ENCODE measurements at regions not wholly inside any gene's neighbourhood (a gene's known extent, or its start where the extent isn't known, plus 50 kb on each side); places are given as distances from the start of the nearest gene placed in this dataset.

DNA sequence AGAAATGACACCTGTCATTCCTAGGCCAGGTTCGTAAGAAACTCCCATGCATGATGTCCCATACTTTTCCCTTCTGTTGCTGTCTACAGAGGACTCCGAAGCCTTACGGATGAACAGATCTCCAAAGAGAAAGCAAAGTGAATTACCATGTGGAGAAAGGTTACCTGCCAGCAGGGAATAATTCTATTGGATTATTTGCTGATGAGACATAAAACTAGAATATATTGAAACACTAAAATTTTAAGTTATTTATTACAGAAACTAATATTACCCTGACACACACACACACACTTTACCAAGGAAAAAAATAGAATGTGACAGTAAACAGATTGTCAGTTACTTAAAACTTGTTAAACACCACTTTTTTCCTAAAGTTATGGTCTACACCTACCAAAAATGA, 452.7 kb upstream of the DAB2 start:
- no peaks in the 10 kb centered on the region for H3F3A ChIP-seq (ENCODE audit: low read length, unreplicated experiment)
- H3K79me2 ChIP-seq (ENCODE audit: low read length) = no peaks in the 10 kb centered on the region
- DNase-seq (no peak), ATAC-seq (no peak)
- ChIA-PET POLR2A (ENCODE audit: unreplicated experiment) (no interaction called here), CTCF (no interaction called here)
- H3K27ac ChIP-seq (ENCODE audit: low read length) = no peak overlapping the region
- TF ChIP-seq CTCF (conservative IDR thresholded peaks at IDR 0.05; ENCODE audit: low read depth, low read length) = no peak
- TF ChIP-seq EZH2 (IDR thresholded peaks at IDR 0.05; ENCODE audit: low read length, unreplicated experiment) = no peak
- TF ChIP-seq EZH2phosphoT487 (IDR thresholded peaks at IDR 0.05; ENCODE audit: borderline replicate concordance, low read length) = no peak
- H4K20me1 ChIP-seq (ENCODE audit: low read length) = no peaks in the 10 kb centered on the region
- no peak overlapping the region for H3K4me3 ChIP-seq (ENCODE audit: low read length)
- H3K4me1 ChIP-seq (ENCODE audit: insufficient read depth, low read length) = no peaks in the 10 kb centered on the region
- intact Hi-C loops (cut with micrococcal nuclease) = no loop called here
- no peaks in the 10 kb centered on the region for H3K9me2 ChIP-seq (replicated peaks; ENCODE audit: low read length)
- H3K9me3 ChIP-seq (ENCODE audit: low read length) = no peaks in the 10 kb centered on the region
- H3K36me3 ChIP-seq (ENCODE audit: low read depth, low read length) = no peaks in the 10 kb centered on the region
- no peak overlapping the region for H3K4me2 ChIP-seq (ENCODE audit: low read length)
- H2AFZ ChIP-seq (ENCODE audit: low read length) = no peak overlapping the region
- H3K27me3 ChIP-seq (ENCODE audit: low read length) = no peaks in the 10 kb centered on the region
- no TSS peak for BruUV-seq (replicated peaks)
- no peak overlapping the region for H3K9ac ChIP-seq (ENCODE audit: low read length)

GRCh38 chr5:39876146-39876545, 451.4 kb upstream of the DAB2 start:
- Histone ChIP-seq H3K27ac (ENCODE audit: low read length) (no peak overlapping the region), H3K79me2 (ENCODE audit: low read length) (no peaks in the 10 kb centered on the region), H3K9me3 (ENCODE audit: low read length) (no peaks in the 10 kb centered on the region), H3K4me3 (ENCODE audit: low read length) (no peak overlapping the region), H4K20me1 (ENCODE audit: low read length) (no peaks in the 10 kb centered on the region), H2AFZ (ENCODE audit: low read length) (no peak overlapping the region), H3K4me1 (ENCODE audit: insufficient read depth, low read length) (no peaks in the 10 kb centered on the region), H3K9ac (ENCODE audit: low read length) (no peak overlapping the region), H3K9me2 (replicated peaks; ENCODE audit: low read length) (no peaks in the 10 kb centered on the region), H3K27me3 (ENCODE audit: low read length) (no peaks in the 10 kb centered on the region), H3K4me2 (ENCODE audit: low read length) (no peak overlapping the region), H3F3A (ENCODE audit: low read length, unreplicated experiment) (no peaks in the 10 kb centered on the region), H3K36me3 (ENCODE audit: low read depth, low read length) (no peaks in the 10 kb centered on the region)
- ATAC-seq (no peak), DNase-seq (no peak)
- no peak for TF ChIP-seq CTCF (conservative IDR thresholded peaks at IDR 0.05; ENCODE audit: low read depth, low read length)
- BruUV-seq (replicated peaks) = no TSS peak
- CTCF ChIA-PET = no interaction called here
- intact Hi-C loops (cut with micrococcal nuclease) = no loop called here
- POLR2A ChIA-PET (ENCODE audit: unreplicated experiment) = no interaction called here

DNA sequence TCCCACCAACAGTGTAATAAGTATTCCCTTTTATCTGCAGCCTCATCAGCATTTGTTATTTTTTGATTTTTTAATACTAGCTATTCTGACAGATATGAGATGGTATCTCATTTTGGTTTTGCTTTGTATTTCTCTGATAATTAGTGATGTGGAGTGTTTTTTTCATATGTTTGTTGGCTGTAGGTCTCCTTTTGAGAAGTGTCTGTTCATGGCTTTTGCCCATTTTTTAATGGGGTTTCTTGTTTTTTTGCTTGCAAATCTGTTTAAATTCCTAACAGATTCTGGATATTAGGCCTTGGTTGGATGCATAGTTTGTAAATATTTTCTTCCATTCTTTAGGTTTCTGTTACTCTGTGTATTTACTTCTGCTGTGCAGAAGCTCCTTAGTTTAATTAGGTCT, 445.4 kb upstream of the DAB2 start:
- no peaks in the 10 kb centered on the region for H3F3A ChIP-seq (ENCODE audit: low read length, unreplicated experiment)
- H3K4me3 ChIP-seq (ENCODE audit: low read length) = no peak overlapping the region
- no peaks in the 10 kb centered on the region for H4K20me1 ChIP-seq (ENCODE audit: low read length)
- H3K4me2 ChIP-seq (ENCODE audit: low read length) = no peak overlapping the region
- intact Hi-C loops (cut with micrococcal nuclease) = no loop called here
- no peaks in the 10 kb centered on the region for H3K4me1 ChIP-seq (ENCODE audit: insufficient read depth, low read length)
- no peak for ATAC-seq
- no peak overlapping the region for H3K9ac ChIP-seq (ENCODE audit: low read length)
- no peaks in the 10 kb centered on the region for H3K36me3 ChIP-seq (ENCODE audit: low read depth, low read length)
- H2AFZ ChIP-seq (ENCODE audit: low read length) = no peak overlapping the region
- H3K9me3 ChIP-seq (ENCODE audit: low read length) = no peaks in the 10 kb centered on the region
- TF ChIP-seq CTCF (conservative IDR thresholded peaks at IDR 0.05; ENCODE audit: low read depth, low read length) (no peak), EZH2 (IDR thresholded peaks at IDR 0.05; ENCODE audit: low read length, unreplicated experiment) (no peak), EZH2phosphoT487 (IDR thresholded peaks at IDR 0.05; ENCODE audit: borderline replicate concordance, low read length) (no peak)
- H3K79me2 ChIP-seq (ENCODE audit: low read length) = no peaks in the 10 kb centered on the region
- BruUV-seq (replicated peaks) = no TSS peak
- no peaks in the 10 kb centered on the region for H3K9me2 ChIP-seq (replicated peaks; ENCODE audit: low read length)
- ChIA-PET POLR2A (ENCODE audit: unreplicated experiment) (no interaction called here), CTCF (no interaction called here)
- no peak for DNase-seq
- H3K27me3 ChIP-seq (ENCODE audit: low read length) = no peaks in the 10 kb centered on the region
- no peak overlapping the region for H3K27ac ChIP-seq (ENCODE audit: low read length)
